ENCODE measurements at regions not wholly inside any gene's neighbourhood (a gene's known extent, or its start where the extent isn't known, plus 50 kb on each side); places are given as distances from the start of the nearest gene placed in this dataset.

DNA sequence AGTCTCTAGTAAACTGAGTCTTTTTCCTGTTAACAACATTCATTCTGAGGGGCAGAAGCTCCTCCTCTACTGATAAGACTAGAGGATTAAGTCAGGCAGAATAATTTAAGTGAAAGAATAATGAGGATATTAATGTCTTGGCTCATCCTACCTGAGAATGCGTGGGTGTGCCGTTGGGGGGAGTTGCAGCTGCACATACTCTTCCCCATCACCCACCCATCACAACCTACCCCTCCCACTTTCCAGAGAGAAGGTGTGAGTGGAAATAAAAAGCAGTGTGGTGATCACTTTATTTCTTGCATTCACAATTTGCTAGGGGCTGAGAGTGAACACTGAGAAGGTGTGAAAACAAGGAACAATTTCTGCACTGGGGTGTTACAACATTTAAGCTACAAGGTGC, 146.8 kb upstream of the MAGI3 start:
- no peak overlapping the region for H2BK120ac ChIP-seq (ENCODE audit: low read depth, low read length, poor library complexity, severe bottlenecking)
- H3K27ac ChIP-seq (ENCODE audit: insufficient read length, low read depth, low read length) = no peak overlapping the region
- no peak overlapping the region for H4K91ac ChIP-seq (ENCODE audit: insufficient read length, low read depth, low read length)
- no peak overlapping the region for H2BK15ac ChIP-seq (ENCODE audit: low read depth, low read length)
- no peak overlapping the region for H3K4ac ChIP-seq (ENCODE audit: low read depth, low read length)
- TF ChIP-seq, protein P1, sequence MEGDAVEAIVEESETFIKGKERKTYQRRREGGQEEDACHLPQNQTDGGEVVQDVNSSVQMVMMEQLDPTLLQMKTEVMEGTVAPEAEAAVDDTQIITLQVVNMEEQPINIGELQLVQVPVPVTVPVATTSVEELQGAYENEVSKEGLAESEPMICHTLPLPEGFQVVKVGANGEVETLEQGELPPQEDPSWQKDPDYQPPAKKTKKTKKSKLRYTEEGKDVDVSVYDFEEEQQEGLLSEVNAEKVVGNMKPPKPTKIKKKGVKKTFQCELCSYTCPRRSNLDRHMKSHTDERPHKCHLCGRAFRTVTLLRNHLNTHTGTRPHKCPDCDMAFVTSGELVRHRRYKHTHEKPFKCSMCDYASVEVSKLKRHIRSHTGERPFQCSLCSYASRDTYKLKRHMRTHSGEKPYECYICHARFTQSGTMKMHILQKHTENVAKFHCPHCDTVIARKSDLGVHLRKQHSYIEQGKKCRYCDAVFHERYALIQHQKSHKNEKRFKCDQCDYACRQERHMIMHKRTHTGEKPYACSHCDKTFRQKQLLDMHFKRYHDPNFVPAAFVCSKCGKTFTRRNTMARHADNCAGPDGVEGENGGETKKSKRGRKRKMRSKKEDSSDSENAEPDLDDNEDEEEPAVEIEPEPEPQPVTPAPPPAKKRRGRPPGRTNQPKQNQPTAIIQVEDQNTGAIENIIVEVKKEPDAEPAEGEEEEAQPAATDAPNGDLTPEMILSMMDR (conservative IDR thresholded peaks at IDR 0.05) = no peak
- no peaks in the 10 kb centered on the region for H3K27me3 ChIP-seq (ENCODE audit: insufficient read depth, low read length)
- H2BK12ac ChIP-seq (ENCODE audit: insufficient read length, low read depth, low read length) = no peak overlapping the region
- H3K79me1 ChIP-seq (ENCODE audit: insufficient read depth, low read depth, low read length, poor library complexity, severe bottlenecking) = no peaks in the 10 kb centered on the region
- WGBS (ENCODE audit: extremely low coverage, insufficient read length, low lambda C conversion rate) = no CpG with 5 or more reads among the region's 2 CpGs
- H4K20me1 ChIP-seq (ENCODE audit: control insufficient read depth, insufficient read depth, insufficient read length) = no peaks in the 10 kb centered on the region
- H3K79me2 ChIP-seq (ENCODE audit: insufficient read depth, low read length) = no peaks in the 10 kb centered on the region
- no peak overlapping the region for H2AFZ ChIP-seq (ENCODE audit: low read length)
- no peaks in the 10 kb centered on the region for H3K4me1 ChIP-seq (ENCODE audit: insufficient read depth, low read length)
- Mint-ChIP-seq H3K9me3 (no peaks in the 10 kb centered on the region; a peak in 1 of 5 replicates), H3K36me3 (ENCODE audit: insufficient read depth in 1 of 3, low read depth in 3 of 3) (no peaks in the 10 kb centered on the region; a peak in 1 of 7 replicates), H3K27ac (no peak overlapping the region), H3K4me3 (no peak overlapping the region), H3K27me3 (ENCODE audit: low read depth) (no peaks in the 10 kb centered on the region; the same call in 1 of the 2 replicates), H3K4me1 (peaks cover 7 to 8% of the 10 kb centered on the region in 2 experiments)
- no peak overlapping the region for H3K14ac ChIP-seq (ENCODE audit: insufficient read depth, low read length)
- H3K4me2 ChIP-seq (ENCODE audit: insufficient read depth, insufficient read length, low read length) = no peak overlapping the region
- no peak overlapping the region for H2AK5ac ChIP-seq (ENCODE audit: insufficient read length, low read length)
- H3T11ph ChIP-seq (ENCODE audit: low read length) = no peak overlapping the region
- no peak overlapping the region for H4K8ac ChIP-seq (replicated peaks; ENCODE audit: insufficient read length, low read depth, low read length)
- no peak overlapping the region for H2BK20ac ChIP-seq (ENCODE audit: low read depth, low read length, poor library complexity, severe bottlenecking)
- no peak overlapping the region for H3K56ac ChIP-seq (ENCODE audit: insufficient read length, low read depth, low read length)
- no peak overlapping the region for H3K18ac ChIP-seq (ENCODE audit: insufficient read length, low read depth, low read length)
- no peak for DNase-seq
- no peak overlapping the region for H3K23ac ChIP-seq (ENCODE audit: insufficient read length, low read depth, low read length)
- no peak overlapping the region for H4K5ac ChIP-seq (ENCODE audit: insufficient read length, low read depth, low read length)
- no peaks in the 10 kb centered on the region for H3K9me3 ChIP-seq (ENCODE audit: control insufficient read depth, low read depth, low read length)
- no peak overlapping the region for H3K9ac ChIP-seq (ENCODE audit: extremely low read depth, insufficient read length, low read length)
- no peak overlapping the region for H2BK5ac ChIP-seq (ENCODE audit: insufficient read length, low read length)
- H3K23me2 ChIP-seq (ENCODE audit: insufficient read length, low read depth, low read length, poor library complexity, severe bottlenecking) = no peaks in the 10 kb centered on the region
